ENCODE measurements at regions not wholly inside any gene's neighbourhood (a gene's known extent, or its start where the extent isn't known, plus 50 kb on each side); places are given as distances from the start of the nearest gene placed in this dataset.

GRCh38 chr18:73696698-73697097, 450.9 kb downstream of the FBXO15 start:
- Mint-ChIP-seq H3K4me3 (no peak overlapping the region), H3K9me3 (peaks cover 6 to 9% of the 10 kb centered on the region in 2 donors), H3K27ac (no peak overlapping the region), H3K36me3 (no peaks in the 10 kb centered on the region), H3K4me1 (no peaks in the 10 kb centered on the region), H3K27me3 (ENCODE audit: low read depth in 2 of 2) (no peaks in the 10 kb centered on the region)
- Histone ChIP-seq H3K27me3 (ENCODE audit: control insufficient read depth, insufficient read depth, low read length) (no peaks in the 10 kb centered on the region), H3K4me3 (ENCODE audit: low read length) (no peak overlapping the region), H3K36me3 (ENCODE audit: control insufficient read depth, insufficient read depth, low read length) (no peaks in the 10 kb centered on the region), H3K9me3 (ENCODE audit: control insufficient read depth, insufficient read depth, low read length) (no peaks in the 10 kb centered on the region), H3K4me1 (ENCODE audit: control insufficient read depth, insufficient read depth, low read length) (no peaks in the 10 kb centered on the region), H3K27ac (ENCODE audit: low read length) (no peak overlapping the region)
- DNase-seq (no peak), ATAC-seq (no peak)
- intact Hi-C loops (cut with micrococcal nuclease) = no loop called here
- no peak for TF ChIP-seq CTCF (IDR thresholded peaks at IDR 0.05)
- WGBS (ENCODE audit: insufficient coverage) = 91% methylated on average over 1 of the region's 1 CpG

- 88% methylated on average over 2 of the region's 3 CpGs for WGBS (ENCODE audit: insufficient coverage)
- H3K36me3 Mint-ChIP-seq = no peaks in the 10 kb centered on the region
- Histone ChIP-seq H3K27me3 (ENCODE audit: control insufficient read depth, insufficient read depth, low read length) (no peaks in the 10 kb centered on the region), H3K9me3 (ENCODE audit: control insufficient read depth, insufficient read depth, low read length) (no peaks in the 10 kb centered on the region), H3K4me3 (ENCODE audit: low read length) (no peak overlapping the region), H3K27ac (ENCODE audit: low read length) (no peak overlapping the region), H3K4me1 (ENCODE audit: control insufficient read depth, insufficient read depth, low read length) (no peaks in the 10 kb centered on the region), H3K36me3 (ENCODE audit: control insufficient read depth, insufficient read depth, low read length) (no peaks in the 10 kb centered on the region)
- H3K27me3 Mint-ChIP-seq (ENCODE audit: low read depth in 2 of 2) = no peaks in the 10 kb centered on the region
- peaks cover 6 to 9% of the 10 kb centered on the region in 2 donors for H3K9me3 Mint-ChIP-seq
- DNase-seq = no peak
- no peak overlapping the region for H3K27ac Mint-ChIP-seq
- no peaks in the 10 kb centered on the region for H3K4me1 Mint-ChIP-seq
- no peak for TF ChIP-seq CTCF (IDR thresholded peaks at IDR 0.05)
- intact Hi-C loops (cut with micrococcal nuclease) = no loop called here
- ATAC-seq = no peak
- H3K4me3 Mint-ChIP-seq = no peak overlapping the region
These were observed 451.5 kb downstream of the FBXO15 start for GRCh38 chr18:73696171-73696570.

GRCh38 chr18:73693091-73693490, 454.5 kb downstream of the FBXO15 start:
- intact Hi-C loops (cut with micrococcal nuclease) = no loop called here
- H3K36me3 ChIP-seq (ENCODE audit: control insufficient read depth, insufficient read depth, low read length) = no peaks in the 10 kb centered on the region
- H3K9me3 Mint-ChIP-seq = peaks cover 4 to 13% of the 10 kb centered on the region in 2 donors
- no peak for TF ChIP-seq CTCF (IDR thresholded peaks at IDR 0.05)
- DNase-seq (no peak), ATAC-seq (no peak)
- no peaks in the 10 kb centered on the region for H3K4me1 ChIP-seq (ENCODE audit: control insufficient read depth, insufficient read depth, low read length)
- H3K9me3 ChIP-seq (ENCODE audit: control insufficient read depth, insufficient read depth, low read length) = no peaks in the 10 kb centered on the region
- WGBS (ENCODE audit: insufficient coverage) = no CpG with 5 or more reads among the region's 1 CpG
- no peaks in the 10 kb centered on the region for H3K27me3 Mint-ChIP-seq (ENCODE audit: low read depth in 2 of 2)
- H3K27ac ChIP-seq (ENCODE audit: low read length) = no peak overlapping the region
- no peaks in the 10 kb centered on the region for H3K36me3 Mint-ChIP-seq
- no peaks in the 10 kb centered on the region for H3K4me1 Mint-ChIP-seq
- H3K27ac Mint-ChIP-seq = no peak overlapping the region
- no peaks in the 10 kb centered on the region for H3K27me3 ChIP-seq (ENCODE audit: control insufficient read depth, insufficient read depth, low read length)
- H3K4me3 Mint-ChIP-seq = no peak overlapping the region
- no peak overlapping the region for H3K4me3 ChIP-seq (ENCODE audit: low read length)

GRCh38 chr18:73691624-73692023, 456.0 kb downstream of the FBXO15 start:
- Histone ChIP-seq H3K4me3 (ENCODE audit: low read length) (no peak overlapping the region), H3K9me3 (ENCODE audit: control insufficient read depth, insufficient read depth, low read length) (no peaks in the 10 kb centered on the region), H3K27ac (ENCODE audit: low read length) (no peak overlapping the region), H3K27me3 (ENCODE audit: control insufficient read depth, insufficient read depth, low read length) (no peaks in the 10 kb centered on the region), H3K4me1 (ENCODE audit: control insufficient read depth, insufficient read depth, low read length) (no peaks in the 10 kb centered on the region), H3K36me3 (ENCODE audit: control insufficient read depth, insufficient read depth, low read length) (no peaks in the 10 kb centered on the region)
- Mint-ChIP-seq H3K27me3 (ENCODE audit: low read depth in 2 of 2) (no peaks in the 10 kb centered on the region), H3K4me3 (no peak overlapping the region), H3K36me3 (no peaks in the 10 kb centered on the region), H3K4me1 (no peaks in the 10 kb centered on the region), H3K27ac (no peak overlapping the region), H3K9me3 (peaks cover 4 to 15% of the 10 kb centered on the region in 2 donors)
- no peak for TF ChIP-seq CTCF (IDR thresholded peaks at IDR 0.05)
- intact Hi-C loops (cut with micrococcal nuclease) = no loop called here
- DNase-seq (no peak), ATAC-seq (no peak)
- WGBS (ENCODE audit: insufficient coverage) = 90% methylated on average over 12 of the region's 12 CpGs
